Osteoblast (primary cell): ENCODE measurements at regions not wholly inside any gene's neighbourhood (a gene's known extent, or its start where the extent isn't known, plus 50 kb on each side); places are given as distances from the start of the nearest gene placed in this dataset.
A peak's percentile ranks its signal among the peaks of the same experiment; 100 is the strongest.

Source experiments
- DNase-seq: peaks from one replicate; pipeline ENCODE4 v3.0.0; 2011; ENCODE audit warnings: low spot score, mixed read lengths; ENCODE audit not compliant: insufficient read length; ENCODE audit errors: missing footprints
- H2AFZ ChIP-seq: 2 replicates; pipeline ENCODE4 v1.6.0; 2011; ENCODE audit warnings: mild to moderate bottlenecking, low read length
- H3K27ac ChIP-seq: 2 replicates; pipeline ENCODE4 v1.5.1; 2011; ENCODE audit warnings: mild to moderate bottlenecking, low read depth, low read length, moderate library complexity
- H3K27me3 ChIP-seq: 2 replicates; pipeline ENCODE4 v1.6.0; 2012; ENCODE audit warnings: mild to moderate bottlenecking, control low read depth, inconsistent platforms, low read length, moderate library complexity; ENCODE audit not compliant: insufficient read depth
- H3K36me3 ChIP-seq: 2 replicates; pipeline ENCODE4 v1.5.1; 2011; ENCODE audit warnings: mild to moderate bottlenecking, low read length, control low read depth, moderate library complexity; ENCODE audit not compliant: insufficient read depth
- H3K4me1 ChIP-seq: 2 replicates; pipeline ENCODE4 v1.5.1; 2011; ENCODE audit warnings: mild to moderate bottlenecking, low read length, control low read depth, moderate library complexity; ENCODE audit not compliant: insufficient read depth
- H3K4me2 ChIP-seq: 2 replicates; pipeline ENCODE4 v1.6.0; 2011; ENCODE audit warnings: mild to moderate bottlenecking, low read length; ENCODE audit not compliant: insufficient read depth
- H3K4me3 ChIP-seq: fragments of 200-600 bp; sonication (generic); 3 replicates; pipeline ENCODE4 v1.5.1; 2012; ENCODE audit warnings: mild to moderate bottlenecking, low read length, inconsistent platforms; ENCODE audit not compliant: insufficient read depth
- H3K79me2 ChIP-seq: 2 replicates; pipeline ENCODE4 v1.6.0; 2012; ENCODE audit warnings: mild to moderate bottlenecking, low read length, control low read depth, inconsistent platforms; ENCODE audit not compliant: insufficient read depth
- H3K9me3 ChIP-seq: 2 replicates; pipeline ENCODE4 v1.5.1; 2011; ENCODE audit warnings: low read depth, low read length, control low read depth
- H4K20me1 ChIP-seq: 2 replicates; pipeline ENCODE4 v1.6.0; 2012; ENCODE audit warnings: mild to moderate bottlenecking, low read length, control low read depth; ENCODE audit not compliant: insufficient read depth
- TF ChIP-seq, protein P1 (sequence below): IDR thresholded peaks from 2 replicates; pipeline ENCODE4 v1.5.1; 2011; ENCODE audit warnings: mild to moderate bottlenecking, low read depth, low read length, moderate library complexity; ENCODE audit errors: extremely low read depth

DNA sequence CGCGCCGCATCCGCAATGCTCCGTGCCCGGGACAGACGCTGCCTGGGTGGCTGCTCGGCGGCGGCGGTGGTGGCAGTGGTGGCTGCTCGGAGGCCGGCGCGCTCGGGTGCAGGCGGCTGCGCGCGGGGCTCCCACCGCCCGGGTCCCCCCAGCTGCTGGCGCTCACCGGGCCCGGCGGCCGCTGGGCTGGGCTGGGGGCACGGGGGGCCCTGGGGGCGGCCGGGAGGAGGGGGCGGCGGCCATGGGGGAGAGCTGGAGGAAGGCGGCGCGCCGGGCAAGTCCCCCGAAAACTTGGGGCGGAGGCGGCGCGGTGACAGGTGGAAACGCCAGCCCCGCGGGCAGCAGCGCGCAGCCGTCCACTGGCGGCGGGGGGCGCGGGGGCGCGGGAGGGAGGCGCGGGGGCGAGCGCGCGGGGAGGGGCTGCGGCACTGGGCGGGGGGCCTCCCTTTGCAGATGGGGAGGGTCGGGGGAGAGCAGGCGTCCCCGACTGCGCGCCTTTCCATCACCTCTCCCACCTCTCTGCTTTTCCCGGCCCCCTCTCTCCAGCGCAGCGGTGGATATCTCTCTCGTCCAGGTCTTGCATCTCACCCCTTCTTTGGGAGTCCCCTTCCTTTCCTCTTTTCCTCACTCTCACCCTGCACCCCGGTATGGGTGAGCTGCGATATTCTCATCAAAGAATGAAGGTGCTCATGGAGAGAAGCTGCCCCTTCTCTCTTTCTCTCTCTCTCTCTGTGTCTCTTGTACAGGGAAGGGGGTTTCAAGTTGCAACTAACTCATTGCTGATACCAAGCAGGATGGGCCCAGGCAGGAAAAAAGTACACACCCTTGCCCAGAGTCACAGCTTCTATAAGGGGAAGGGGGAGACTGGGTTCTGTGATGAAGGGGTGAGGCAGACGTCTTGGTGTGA lies 83.7 kb upstream of the DHRSX start:
- Histone ChIP-seq H3K4me3 (no peak overlapping the region), H3K36me3 (no peaks in the 10 kb centered on the region), H4K20me1 (peaks cover 10% of the 10 kb centered on the region), H3K9me3 (no peaks in the 10 kb centered on the region), H3K79me2 (no peaks in the 10 kb centered on the region), H3K27ac (no peak overlapping the region), H3K27me3 (peaks cover 41% of the 10 kb centered on the region), H3K4me1 (no peaks in the 10 kb centered on the region), H2AFZ (no peak overlapping the region), H3K4me2 (no peak overlapping the region)
- DNase-seq, result peak; percentile 58
- TF ChIP-seq, protein P1, sequence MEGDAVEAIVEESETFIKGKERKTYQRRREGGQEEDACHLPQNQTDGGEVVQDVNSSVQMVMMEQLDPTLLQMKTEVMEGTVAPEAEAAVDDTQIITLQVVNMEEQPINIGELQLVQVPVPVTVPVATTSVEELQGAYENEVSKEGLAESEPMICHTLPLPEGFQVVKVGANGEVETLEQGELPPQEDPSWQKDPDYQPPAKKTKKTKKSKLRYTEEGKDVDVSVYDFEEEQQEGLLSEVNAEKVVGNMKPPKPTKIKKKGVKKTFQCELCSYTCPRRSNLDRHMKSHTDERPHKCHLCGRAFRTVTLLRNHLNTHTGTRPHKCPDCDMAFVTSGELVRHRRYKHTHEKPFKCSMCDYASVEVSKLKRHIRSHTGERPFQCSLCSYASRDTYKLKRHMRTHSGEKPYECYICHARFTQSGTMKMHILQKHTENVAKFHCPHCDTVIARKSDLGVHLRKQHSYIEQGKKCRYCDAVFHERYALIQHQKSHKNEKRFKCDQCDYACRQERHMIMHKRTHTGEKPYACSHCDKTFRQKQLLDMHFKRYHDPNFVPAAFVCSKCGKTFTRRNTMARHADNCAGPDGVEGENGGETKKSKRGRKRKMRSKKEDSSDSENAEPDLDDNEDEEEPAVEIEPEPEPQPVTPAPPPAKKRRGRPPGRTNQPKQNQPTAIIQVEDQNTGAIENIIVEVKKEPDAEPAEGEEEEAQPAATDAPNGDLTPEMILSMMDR, result no peak

DNA sequence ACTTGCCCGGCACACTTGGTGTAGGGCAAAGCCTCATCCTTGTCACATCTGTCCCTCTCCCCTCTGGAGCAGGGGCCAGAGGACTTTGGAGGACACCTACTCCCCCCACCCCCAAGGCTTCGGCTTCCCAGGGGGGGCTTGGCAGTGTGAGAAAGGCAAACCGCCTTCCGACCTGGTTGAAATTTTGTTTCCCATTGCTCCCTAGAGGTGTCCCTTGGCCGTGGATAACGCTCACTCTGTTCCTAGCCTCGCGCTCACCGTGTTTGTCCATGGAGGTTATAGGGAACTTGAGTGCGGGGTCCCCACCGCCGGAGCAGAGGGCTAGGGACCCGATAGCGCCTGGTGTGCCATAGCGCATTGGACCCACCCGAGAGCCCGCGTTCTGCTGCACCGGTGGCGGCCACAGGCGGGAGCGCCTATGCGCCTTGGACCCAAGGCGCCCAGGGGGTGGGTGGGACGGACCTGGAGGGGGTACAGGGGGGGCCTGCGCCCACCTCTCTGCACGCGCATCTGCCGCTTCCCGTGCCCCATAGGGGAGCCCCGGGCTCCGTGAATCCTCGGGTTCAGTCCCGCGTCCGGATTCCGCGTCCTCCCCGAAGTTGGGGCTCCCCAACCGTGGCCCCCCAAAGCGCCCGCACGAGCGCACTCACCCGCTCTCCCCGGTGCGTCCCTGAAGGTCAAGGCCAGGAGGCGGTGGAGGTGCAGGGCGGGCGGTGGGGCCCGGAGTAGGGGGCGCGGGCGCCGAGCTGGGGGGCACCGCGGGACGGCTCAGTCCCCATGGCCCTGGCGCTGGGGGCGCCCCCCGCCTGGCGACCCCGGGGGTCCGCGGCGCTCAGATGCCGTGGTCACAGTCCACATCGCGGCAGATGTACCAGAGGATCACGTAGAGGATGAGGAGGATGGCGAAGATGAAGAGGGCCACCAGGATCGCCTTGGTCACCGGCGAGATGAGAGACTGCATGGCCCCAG lies 82.7 kb upstream of the DHRSX start:
- Histone ChIP-seq H3K4me3 (no peak overlapping the region), H3K27me3 (peaks cover 42% of the 10 kb centered on the region), H3K27ac (no peak overlapping the region), H2AFZ (no peak overlapping the region), H4K20me1 (peaks cover 10% of the 10 kb centered on the region), H3K36me3 (no peaks in the 10 kb centered on the region), H3K4me2 (no peak overlapping the region), H3K79me2 (no peaks in the 10 kb centered on the region), H3K9me3 (no peaks in the 10 kb centered on the region), H3K4me1 (no peaks in the 10 kb centered on the region)
- peak; percentile 79 for DNase-seq
- TF ChIP-seq, protein P1, result no peak

DNA sequence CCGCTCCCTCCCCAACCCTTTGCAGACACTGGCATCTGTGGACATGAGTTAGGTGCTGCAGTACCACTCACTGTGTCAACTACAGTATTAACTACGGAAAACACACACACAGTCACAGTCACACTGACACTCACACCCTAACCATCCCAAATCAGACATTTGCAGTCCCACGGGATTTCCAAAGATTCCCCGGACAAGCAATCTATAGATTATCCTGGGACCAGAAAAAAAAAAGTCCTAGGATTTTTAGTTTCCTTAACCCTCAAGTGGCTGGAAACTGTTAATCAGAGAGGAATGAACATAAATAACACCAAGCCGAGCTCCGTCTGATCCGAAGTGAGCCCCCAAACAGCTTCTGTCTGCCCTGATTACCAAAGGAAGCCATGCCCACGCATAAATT lies 81.9 kb upstream of the DHRSX start:
- TF ChIP-seq, protein P1, result no peak
- Histone ChIP-seq H3K4me3 (no peak overlapping the region), H3K27ac (no peak overlapping the region)

More for the DNA sequence above, 81.9 kb upstream of the DHRSX start:
- Histone ChIP-seq H3K4me1 (no peaks in the 10 kb centered on the region), H3K36me3 (no peaks in the 10 kb centered on the region), H2AFZ (no peak overlapping the region), H3K27me3 (peaks cover 47% of the 10 kb centered on the region), H3K9me3 (no peaks in the 10 kb centered on the region), H3K4me2 (no peak overlapping the region), H4K20me1 (peaks cover 10% of the 10 kb centered on the region), H3K79me2 (no peaks in the 10 kb centered on the region)
- peak; percentile 74 for DNase-seq
